ENCODE measurements at regions not wholly inside any gene's neighbourhood (a gene's known extent, or its start where the extent isn't known, plus 50 kb on each side); places are given as distances from the start of the nearest gene placed in this dataset.

DNA sequence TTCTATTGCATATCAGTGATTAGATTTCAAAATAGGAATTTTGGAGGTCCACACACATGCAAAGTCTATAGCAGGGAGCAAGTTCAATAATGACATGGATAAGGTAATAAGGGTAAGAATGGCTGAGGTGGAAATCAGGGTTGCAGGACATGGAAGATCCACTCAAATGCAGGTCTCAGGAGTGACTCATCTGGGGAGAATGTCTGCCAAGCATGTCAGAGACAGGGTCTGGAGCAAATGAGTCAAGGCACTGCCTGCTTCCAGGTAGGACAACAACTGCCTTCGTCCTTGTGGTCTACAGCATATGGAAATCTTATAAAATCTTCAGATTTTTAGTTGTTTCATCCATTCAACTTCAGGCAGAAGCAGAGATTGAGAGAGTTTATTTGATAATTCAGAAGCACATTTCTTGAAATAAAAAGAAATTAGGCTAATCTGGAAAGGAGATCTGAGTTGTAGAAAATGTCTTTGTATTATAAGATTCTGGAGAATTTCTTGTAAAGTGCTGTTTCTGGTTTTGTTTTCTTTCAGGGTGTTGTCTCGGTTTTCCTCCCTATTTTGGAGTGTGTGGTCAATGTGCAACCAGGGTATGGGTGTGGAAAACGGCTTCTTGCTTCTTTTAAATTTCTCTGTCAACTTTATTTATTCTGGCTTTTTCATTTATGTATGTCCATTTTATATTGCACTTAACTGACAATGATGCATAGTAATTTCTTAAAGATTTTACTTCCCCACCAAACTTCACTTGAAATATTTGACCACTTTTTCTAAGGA lies 748.8 kb downstream of the LIG4 start:
- DNase-seq: no peak

GRCh38 chr13:107462501-107462900 lies 752.8 kb downstream of the LIG4 start:
- DNase-seq: no peak

DNA sequence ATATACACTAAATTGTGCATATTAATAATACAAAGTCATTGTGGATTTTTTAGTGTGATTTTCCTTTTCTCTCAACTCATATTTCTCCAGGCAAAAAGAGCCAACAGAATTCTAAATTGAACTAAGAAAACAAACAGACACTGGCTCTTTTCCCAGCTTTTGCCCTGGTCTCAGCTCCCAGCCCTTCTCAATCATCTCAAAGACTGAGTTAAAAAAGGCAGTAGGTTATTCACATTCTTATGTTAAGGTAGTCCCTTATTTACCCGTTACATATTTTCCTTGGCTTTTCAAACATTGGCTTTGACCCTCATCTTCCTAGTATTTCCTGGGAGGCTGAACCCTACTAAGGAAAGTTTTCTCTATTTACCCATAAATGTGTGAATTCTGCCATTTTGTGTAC lies 753.6 kb downstream of the LIG4 start:
- no peak for DNase-seq

- no peak for DNase-seq
Measured at GRCh38 chr13:107459430-107459829, 755.9 kb downstream of the LIG4 start.

DNA sequence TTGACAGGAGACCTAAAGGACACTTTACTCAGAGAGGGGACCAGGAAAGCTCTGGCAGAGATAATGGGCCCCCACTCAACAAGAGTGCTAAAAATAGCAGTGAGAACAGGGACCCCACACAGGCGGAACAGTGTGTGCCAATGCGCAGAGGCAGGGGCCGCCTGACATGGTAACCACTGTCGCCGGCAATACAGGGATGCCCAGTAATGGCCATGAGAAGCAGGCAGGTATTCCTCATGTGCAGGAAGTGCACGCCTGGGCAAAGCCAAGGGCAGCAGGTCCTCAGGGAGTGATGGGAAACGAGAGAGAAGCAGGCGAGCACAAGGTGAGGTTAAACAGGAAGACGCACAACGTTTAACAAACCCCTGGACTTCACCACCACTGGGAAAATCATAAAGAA lies 757.1 kb downstream of the LIG4 start:
- DNase-seq: no peak

- no peak for DNase-seq
Measured at GRCh38 chr13:107457686-107458085, 757.6 kb downstream of the LIG4 start.

GRCh38 chr13:107456431-107456830 lies 758.9 kb downstream of the LIG4 start:
- DNase-seq: no peak

GRCh38 chr13:107452833-107453232 lies 762.5 kb downstream of the LIG4 start:
- no peak for DNase-seq

DNA sequence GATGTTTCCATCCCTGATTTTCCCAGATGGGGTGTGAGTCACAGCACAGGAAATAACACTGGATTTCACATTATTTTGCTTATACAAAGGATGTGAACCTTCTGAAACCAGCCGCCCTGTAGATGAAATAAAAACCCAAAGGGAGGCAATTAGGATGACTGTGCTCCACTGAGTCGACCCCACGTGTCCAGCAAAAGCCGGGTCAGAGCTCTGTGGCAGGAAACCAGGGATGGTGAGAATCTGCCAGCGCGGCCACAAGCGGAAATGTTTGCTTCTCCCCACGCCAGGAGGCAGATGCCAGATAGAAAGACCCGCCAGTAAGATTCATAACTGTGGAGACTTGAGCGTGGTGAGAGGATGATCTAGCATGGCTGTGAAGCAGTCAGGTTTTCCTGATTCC lies 764.4 kb downstream of the LIG4 start:
- DNase-seq: no peak

- DNase-seq: no peak
Measured at GRCh38 chr13:107450431-107450830, 764.9 kb downstream of the LIG4 start.

DNA sequence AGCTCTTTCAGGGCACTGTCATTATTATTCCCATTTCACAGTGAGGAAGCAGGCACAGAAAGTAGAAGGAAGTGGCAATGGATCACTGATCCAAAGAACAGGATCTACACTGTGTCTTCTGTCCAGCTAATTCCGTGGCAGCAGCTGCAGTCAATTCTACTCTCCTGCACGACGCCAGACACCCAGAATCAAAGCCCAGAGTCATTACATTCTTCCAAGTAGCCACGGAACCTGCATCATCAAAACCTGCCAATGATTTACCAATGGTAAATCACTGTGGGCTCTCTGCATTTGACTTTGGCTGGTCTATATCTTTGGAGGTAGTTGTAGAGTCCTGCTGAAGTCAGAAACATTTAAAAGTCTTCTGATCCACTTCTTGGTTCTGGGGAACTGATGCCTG lies 767.7 kb downstream of the LIG4 start:
- DNase-seq: no peak

DNA sequence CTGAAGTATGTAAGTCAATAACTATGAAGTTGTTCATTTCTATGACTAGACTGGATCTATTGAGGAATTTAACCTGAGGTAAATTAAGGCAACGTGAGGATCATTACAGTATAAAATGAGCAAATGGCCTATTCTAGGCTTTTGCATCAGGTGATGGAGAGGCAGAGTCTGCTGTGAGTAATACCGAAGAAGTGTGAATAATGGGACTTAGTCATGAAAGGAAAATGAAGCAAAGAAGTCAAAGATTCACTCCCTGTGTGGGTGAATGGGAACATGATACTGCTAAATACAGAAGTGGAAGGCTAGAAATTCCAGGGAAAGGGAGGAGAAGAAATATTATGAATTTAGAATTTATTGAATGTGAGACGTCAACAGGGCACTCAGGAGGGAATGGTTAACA lies 774.1 kb downstream of the LIG4 start:
- DNase-seq: no peak

- no peak for DNase-seq
Measured at GRCh38 chr13:107438251-107438650, 777.1 kb downstream of the LIG4 start.

- DNase-seq: no peak
Measured at GRCh38 chr13:107434347-107434746, 781.0 kb downstream of the LIG4 start.

- DNase-seq: no peak
Measured at GRCh38 chr13:107427536-107427935, 787.8 kb downstream of the LIG4 start.

DNA sequence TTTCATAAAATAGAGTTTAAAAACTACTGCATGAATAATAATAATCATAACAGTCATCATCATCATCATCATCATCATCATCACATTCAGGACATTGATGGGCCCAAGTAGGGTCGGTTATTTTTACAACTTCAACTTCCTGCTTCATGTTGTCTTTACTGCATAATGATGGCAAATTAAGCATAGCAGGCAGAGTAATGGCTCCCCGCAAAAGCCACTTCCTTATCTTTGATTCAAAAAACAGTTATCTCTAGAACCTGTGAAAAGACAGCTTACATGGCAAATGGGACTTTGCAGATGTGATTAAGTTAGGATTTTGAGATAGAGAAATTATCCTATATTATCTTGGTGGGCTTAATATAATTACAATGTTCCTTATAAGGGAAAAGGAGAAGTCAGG lies 792.9 kb downstream of the LIG4 start:
- DNase-seq: no peak

DNA sequence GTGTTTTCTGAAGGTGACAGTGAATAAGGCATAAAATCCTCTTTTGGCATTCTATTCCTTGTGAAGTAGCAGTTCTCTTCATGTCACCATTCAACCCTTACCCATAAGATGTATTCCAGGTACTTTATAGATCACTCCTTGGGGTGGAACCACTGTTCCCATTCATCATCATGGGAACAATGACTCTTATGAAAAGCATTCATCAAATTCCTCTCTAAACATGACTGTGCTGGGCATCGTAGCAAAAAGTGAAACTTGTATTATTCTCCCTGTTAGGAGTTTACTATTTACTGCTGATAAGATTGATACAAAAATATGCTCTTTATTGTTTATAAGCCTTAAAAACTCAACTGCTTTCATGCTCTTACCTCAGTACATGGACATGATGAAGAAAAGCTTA lies 793.4 kb downstream of the LIG4 start:
- DNase-seq: no peak

- DNase-seq: no peak
Measured at GRCh38 chr13:107421028-107421427, 794.3 kb downstream of the LIG4 start.

DNA sequence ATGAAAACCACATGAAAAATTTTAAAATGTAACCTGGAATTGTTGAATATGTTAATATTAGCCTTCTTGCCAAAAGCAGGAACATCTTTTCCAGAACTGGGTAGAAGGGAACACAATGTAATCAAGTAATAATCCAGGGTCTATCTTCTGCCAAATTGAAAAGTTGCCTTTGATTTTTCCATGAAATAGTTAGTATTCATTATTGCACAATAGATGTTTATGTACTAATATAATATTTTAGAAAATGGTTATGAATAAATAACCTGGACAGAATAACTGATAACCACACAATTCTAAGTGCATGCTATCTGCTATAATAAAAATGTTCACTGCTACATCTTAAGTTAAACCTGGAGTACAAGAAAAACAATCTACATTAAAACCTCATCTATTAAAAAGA lies 802.3 kb downstream of the LIG4 start:
- no peak for DNase-seq

DNA sequence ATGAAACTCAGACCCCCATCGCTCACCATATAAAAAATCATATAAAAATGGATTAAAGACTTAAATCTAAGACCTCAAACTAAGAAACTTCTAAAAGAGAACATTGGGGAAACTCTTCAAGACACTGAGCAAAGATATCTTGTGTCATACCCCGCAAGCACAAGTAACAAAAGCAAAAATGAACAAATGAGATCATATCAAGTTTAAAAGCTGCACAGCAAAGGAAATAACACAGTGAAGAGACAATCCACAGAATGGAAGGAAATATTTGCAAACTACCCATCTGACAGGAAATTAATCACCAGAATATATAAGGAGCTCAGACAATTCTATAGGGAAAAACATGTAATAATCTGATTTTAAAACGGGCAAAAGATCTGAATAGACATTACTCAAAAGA lies 808.3 kb downstream of the LIG4 start:
- no peak for DNase-seq

- no peak for DNase-seq
Measured at GRCh38 chr13:107395927-107396662, 819.2 kb downstream of the LIG4 start.

GRCh38 chr13:107392205-107392604 lies 823.1 kb downstream of the LIG4 start:
- DNase-seq: no peak

DNA sequence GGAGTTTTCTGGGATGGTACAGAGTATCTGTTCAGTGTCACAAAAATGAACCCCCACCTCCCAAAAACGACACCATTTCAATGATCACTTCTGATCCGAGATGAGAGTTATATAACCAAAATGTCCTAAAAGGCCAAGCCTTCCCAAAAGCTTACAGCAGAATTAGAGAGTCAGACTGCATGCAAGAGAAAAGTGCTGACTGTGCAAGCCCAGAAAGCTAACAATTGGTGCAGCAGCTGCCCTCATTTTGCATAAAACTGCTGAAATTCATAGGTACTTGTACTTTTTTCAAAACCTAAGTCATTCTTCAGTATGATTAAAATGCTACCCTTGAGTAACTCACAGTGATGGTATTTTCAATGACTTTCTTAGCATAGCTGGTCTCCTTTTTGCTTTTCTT lies 819.6 kb upstream of the ARGLU1 start:
- no peak for DNase-seq
